Tibial nerve (tissue), 4 donors: ENCODE measurements at regions not wholly inside any gene's neighbourhood (a gene's known extent, or its start where the extent isn't known, plus 50 kb on each side); places are given as distances from the start of the nearest gene placed in this dataset.
A peak's percentile ranks its signal among the peaks of the same experiment; 100 is the strongest.
"Not testable (repeated sequence)": the region's sequence is repeated elsewhere in the genome, so short reads cannot be mapped to it uniquely, and the experiment has no call there.

ENCODE experiments used
- DNase-seq, 2 donors: peaks; one replicate each; pipeline ENCODE4 v3.0.0-alpha.2; 2019; ENCODE audit warnings: low spot score in 2 of 2
- H3K27ac ChIP-seq, 4 donors: fragments of 200-600 bp; sonication (generic) in 3 of 4; one replicate each; pipeline ENCODE4 v1.5.1; 2017 to 2019; ENCODE audit warnings: mild to moderate bottlenecking in 1 of 4
- H3K27me3 ChIP-seq, 2 donors: fragments of 200-600 bp; sonication (generic) in 1 of 2; one replicate each; pipeline versions ENCODE4 v1.5.1 to v1.6.0; 2017 to 2019
- H3K36me3 ChIP-seq, 3 donors: fragments of 200-600 bp; sonication (generic); one replicate each; pipeline ENCODE4 v1.5.1; 2018 to 2019
- H3K4me1 ChIP-seq, 4 donors: fragments of 200-600 bp; sonication (generic) in 3 of 4; one replicate each; pipeline ENCODE4 v1.5.1; 2017 to 2019
- H3K4me3 ChIP-seq, 4 donors: fragments of 200-600 bp; sonication (generic) in 3 of 4; one replicate each; pipeline ENCODE4 v1.5.1; 2017 to 2019; ENCODE audit warnings: mild to moderate bottlenecking in 1 of 4, moderate library complexity in 1 of 4
- H3K9me3 ChIP-seq, 4 donors: fragments of 200-600 bp; sonication (generic) in 3 of 4; one replicate each; pipeline ENCODE4 v1.5.1; 2017 to 2019
- CTCF ChIP-seq, 5 experiments: fragments of 200-600 bp in 3 of 5; fragments of 450-650 bp in 2 of 5; sonication (generic) in 3 of 5; IDR thresholded peaks; one replicate each; pipeline ENCODE4 v1.5.1; 2016 to 2019; ENCODE audit warnings: antibody characterized with exemption in 5 of 5, mild to moderate bottlenecking in 3 of 5, moderate library complexity in 2 of 5
- EP300 ChIP-seq, 2 donors: sonication (generic); formaldehyde crosslinking; IDR thresholded peaks; one replicate each; pipeline ENCODE4 v1.6.1; 2017; ENCODE audit warnings: antibody characterized with exemption in 2 of 2, mild to moderate bottlenecking in 1 of 2
- POLR2A ChIP-seq, 2 donors: fragments of 450-650 bp; IDR thresholded peaks; one replicate each; pipeline ENCODE4 v1.6.1; 2017; ENCODE audit warnings: antibody characterized with exemption in 2 of 2, mild to moderate bottlenecking in 2 of 2, moderate library complexity in 2 of 2
- WGBS, 2 donors: methylation state at CpG; one replicate each; pipeline ENCODE4 v1.1.5; 2018; 5-methylcytosine and 5-hydroxymethylcytosine counted together

GRCh38 chr7:81846398-81846797 lies 76.6 kb upstream of the HGF start:
- H3K36me3 ChIP-seq = no peaks in the 10 kb centered on the region
- WGBS, 2 donors = 30 to 56% methylated on average over 1 of the region's 1 CpG
- no peaks in the 10 kb centered on the region for H3K4me1 ChIP-seq
- TF ChIP-seq CTCF (IDR thresholded peaks at IDR 0.05) = no peak
- peak; percentile 57 to 77 for TF ChIP-seq EP300 (IDR thresholded peaks at IDR 0.05)
- no peak overlapping the region for H3K4me3 ChIP-seq
- no peaks in the 10 kb centered on the region for H3K9me3 ChIP-seq
- peak in 1 of 2 donors; percentile 13 for DNase-seq
- no peaks in the 10 kb centered on the region for H3K27me3 ChIP-seq
- H3K27ac ChIP-seq = peak overlapping the region in 2 of 4 donors; percentile 51 to 77

GRCh38 chr7:81845744-81846241 lies 75.9 kb upstream of the HGF start:
- Histone ChIP-seq H3K4me3 (peak overlapping the region in 1 of 4 donors; percentile 6), H3K27ac (peak overlapping the region in 2 of 4 donors; percentile 51 to 77), H3K36me3 (no peaks in the 10 kb centered on the region), H3K4me1 (no peaks in the 10 kb centered on the region), H3K9me3 (no peaks in the 10 kb centered on the region), H3K27me3 (no peaks in the 10 kb centered on the region)
- no peak for DNase-seq
- TF ChIP-seq EP300 (IDR thresholded peaks at IDR 0.05) (no peak), CTCF (IDR thresholded peaks at IDR 0.05) (no peak)
- WGBS, 2 donors = 39 to 45% methylated on average over 7 of the region's 7 CpGs

GRCh38 chr7:81843657-81844056 lies 73.8 kb upstream of the HGF start:
- H3K9me3 ChIP-seq, DNase-seq: not testable (repeated sequence)

GRCh38 chr7:81842361-81842760 lies 72.5 kb upstream of the HGF start:
- H3K36me3 ChIP-seq = no peaks in the 10 kb centered on the region
- H3K4me3 ChIP-seq = no peak overlapping the region
- no peaks in the 10 kb centered on the region for H3K9me3 ChIP-seq
- H3K4me1 ChIP-seq = no peaks in the 10 kb centered on the region
- no peaks in the 10 kb centered on the region for H3K27me3 ChIP-seq
- 51 to 62% methylated on average over 2 of the region's 2 CpGs for WGBS, 2 donors
- no peak overlapping the region for H3K27ac ChIP-seq
- TF ChIP-seq CTCF (IDR thresholded peaks at IDR 0.05) (no peak), EP300 (IDR thresholded peaks at IDR 0.05) (no peak), POLR2A (IDR thresholded peaks at IDR 0.05) (no peak)
- no peak for DNase-seq

More at GRCh38 chr7:81843657-81844056, 73.8 kb upstream of the HGF start:
- not testable (repeated sequence) for H3K27ac ChIP-seq, H3K4me3 ChIP-seq, H3K27me3 ChIP-seq, H3K36me3 ChIP-seq, H3K4me1 ChIP-seq
- WGBS, 2 donors = 92 to 98% methylated on average over 2 of the region's 2 CpGs

GRCh38 chr7:81839708-81840369 lies 70.0 kb upstream of the HGF start:
- no peak for DNase-seq
- TF ChIP-seq CTCF (IDR thresholded peaks at IDR 0.05) (no peak), EP300 (IDR thresholded peaks at IDR 0.05) (no peak), POLR2A (IDR thresholded peaks at IDR 0.05) (no peak)
- Histone ChIP-seq H3K27me3 (no peaks in the 10 kb centered on the region), H3K4me1 (no peaks in the 10 kb centered on the region), H3K9me3 (no peaks in the 10 kb centered on the region), H3K36me3 (no peaks in the 10 kb centered on the region), H3K27ac (no peak overlapping the region), H3K4me3 (no peak overlapping the region)
- 94 to 98% methylated on average over 6 of the region's 6 CpGs for WGBS, 2 donors
